ENCODE measurements at regions not wholly inside any gene's neighbourhood (a gene's known extent, or its start where the extent isn't known, plus 50 kb on each side); places are given as distances from the start of the nearest gene placed in this dataset.

DNA sequence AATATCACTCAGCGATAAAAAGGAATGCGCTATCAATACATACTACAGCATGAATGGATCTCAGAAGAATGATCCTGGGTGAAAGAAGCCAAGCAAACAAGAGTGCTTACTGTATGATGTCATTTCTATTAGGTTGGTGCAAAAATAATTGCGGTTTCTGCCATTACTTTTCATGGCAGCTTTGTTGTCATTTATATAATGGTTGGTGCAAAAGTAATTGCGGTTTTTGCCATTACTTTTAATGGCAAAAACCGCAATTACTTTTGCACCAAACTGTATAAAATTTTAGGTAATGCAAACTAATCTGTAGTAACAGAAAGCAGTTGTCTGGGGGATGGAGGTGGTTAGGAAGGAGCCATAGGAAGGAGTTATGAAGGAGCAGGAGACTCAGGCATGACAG is 318.3 kb upstream of the ZMIZ1 start:
- DNase-seq = peak; percentile 15

DNA sequence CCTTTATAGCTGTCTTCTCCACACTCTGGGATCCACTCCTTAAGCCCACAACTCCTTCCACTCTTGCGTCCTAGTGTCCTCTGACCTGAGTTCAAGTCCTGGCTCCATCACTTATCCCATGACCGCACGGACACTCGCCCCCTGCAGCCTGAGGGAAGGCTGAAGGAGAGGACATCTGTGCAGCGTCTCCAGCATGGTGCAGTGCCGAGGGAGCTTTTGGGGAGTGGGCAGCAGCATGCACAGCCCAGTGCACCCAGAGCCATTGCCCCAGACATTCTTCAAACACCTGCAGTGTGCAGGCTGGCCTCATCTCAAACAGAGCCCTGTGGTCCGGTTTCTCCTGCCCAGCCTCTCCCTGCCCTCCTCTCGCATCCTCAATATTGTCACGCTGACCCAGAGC is 317.1 kb upstream of the ZMIZ1 start:
- no peak for DNase-seq

DNA sequence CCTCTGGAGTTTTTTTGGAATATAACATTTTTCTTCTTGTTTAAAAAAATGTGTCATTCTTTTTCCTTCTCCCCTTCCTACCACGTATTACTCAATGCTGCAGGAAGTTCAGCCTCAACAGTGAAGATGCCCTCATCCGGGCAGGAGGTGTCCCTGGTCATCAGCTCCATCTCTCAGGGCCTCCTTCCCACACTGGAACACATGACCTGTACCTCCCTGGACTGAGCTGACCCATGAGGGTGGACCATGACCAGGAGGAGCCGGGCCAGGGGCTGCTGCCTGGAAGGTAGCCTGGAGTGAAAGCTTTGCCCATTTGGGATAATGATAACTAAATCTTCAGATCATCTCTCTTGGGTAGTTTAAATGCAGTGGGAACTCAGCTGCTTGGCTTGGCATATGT is 316.5 kb upstream of the ZMIZ1 start:
- DNase-seq = no peak

DNA sequence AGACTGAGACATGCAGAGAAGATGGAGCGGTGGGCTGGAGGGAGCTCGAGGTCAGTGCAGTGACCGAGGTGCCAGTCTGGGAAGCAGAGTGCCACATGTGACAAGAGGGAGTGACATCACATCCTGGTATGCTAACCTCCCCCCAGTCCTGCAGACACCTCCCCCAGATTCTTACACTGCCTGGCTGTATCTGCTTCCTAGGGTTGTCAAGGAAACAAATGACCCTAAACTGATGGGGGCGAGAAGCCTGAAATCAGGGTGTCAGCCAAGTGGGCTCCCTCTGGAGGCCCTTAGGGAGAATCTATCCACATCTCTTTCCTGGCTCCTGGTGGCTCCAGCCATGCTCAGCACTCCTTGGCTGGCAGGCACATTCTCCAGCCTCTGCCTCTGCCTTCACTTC is 316.1 kb upstream of the ZMIZ1 start:
- no peak for DNase-seq

DNA sequence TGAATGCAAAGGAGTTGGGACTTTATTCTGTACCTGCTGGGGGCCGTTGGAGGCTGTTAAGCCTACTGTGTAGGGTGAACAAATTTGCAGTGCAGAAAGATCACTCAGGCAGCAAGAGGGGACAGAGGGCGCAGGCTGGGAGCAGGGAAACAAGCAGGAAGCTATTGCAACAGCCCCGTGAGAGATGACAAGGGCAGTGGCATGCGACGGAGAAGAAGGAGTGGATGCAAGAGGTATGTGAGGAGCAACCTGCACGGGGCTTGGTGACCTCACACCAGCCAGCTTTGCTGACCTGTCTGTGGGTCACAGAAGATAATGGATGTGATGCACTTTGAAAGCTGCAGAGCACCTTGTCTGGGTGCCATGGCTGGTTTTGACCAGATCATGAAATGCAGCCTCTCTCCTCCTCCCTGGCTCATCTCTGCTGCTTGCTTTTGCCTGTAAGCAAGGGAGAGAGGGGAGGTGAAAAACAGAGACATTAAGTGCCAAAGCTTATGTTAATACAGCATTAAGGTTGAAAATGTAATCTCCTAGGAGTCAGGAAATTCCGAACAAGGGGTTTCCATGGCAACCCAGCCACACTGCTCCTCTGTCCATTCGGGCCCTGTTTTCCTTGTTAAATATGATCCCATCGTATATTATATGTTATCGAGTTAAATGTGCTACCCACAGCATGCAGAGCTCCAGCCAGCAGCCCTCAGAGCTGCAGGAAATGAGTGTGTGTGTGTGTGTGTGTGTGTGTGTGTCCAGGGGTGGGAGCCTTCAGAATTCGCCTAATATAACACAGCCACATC is 314.3 kb upstream of the ZMIZ1 start:
- DNase-seq = no peak

DNA sequence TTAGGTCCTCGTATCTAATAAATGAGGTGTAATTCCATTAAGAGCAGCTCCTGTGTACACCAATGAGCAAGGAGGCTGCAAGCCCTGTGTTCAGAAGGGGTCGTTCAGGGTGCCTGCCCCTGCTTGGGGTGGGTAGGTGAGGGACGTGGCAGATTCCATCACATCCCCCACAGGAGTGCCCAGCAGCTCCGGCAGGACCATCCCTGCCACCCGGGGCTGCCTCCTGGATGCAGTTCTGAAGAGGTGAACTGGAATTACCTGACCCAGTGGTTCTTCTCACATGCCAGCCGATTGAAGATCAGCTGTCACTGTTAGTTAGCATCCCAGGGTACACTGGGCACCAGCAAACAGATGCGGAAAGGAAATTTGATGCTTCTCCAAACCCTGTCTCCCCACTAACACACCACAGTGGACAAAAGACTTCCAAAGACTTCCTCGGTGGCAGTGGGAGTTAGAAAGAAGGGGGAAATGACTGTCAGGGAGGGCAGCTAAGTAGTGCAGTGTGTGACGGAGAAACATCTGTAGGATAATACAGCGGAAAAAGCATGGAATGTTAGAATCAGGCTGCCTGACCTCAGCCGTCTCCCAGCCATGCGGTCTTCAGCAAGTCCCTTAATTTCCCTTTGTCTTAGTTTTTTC is 313.6 kb upstream of the ZMIZ1 start:
- DNase-seq = no peak

DNA sequence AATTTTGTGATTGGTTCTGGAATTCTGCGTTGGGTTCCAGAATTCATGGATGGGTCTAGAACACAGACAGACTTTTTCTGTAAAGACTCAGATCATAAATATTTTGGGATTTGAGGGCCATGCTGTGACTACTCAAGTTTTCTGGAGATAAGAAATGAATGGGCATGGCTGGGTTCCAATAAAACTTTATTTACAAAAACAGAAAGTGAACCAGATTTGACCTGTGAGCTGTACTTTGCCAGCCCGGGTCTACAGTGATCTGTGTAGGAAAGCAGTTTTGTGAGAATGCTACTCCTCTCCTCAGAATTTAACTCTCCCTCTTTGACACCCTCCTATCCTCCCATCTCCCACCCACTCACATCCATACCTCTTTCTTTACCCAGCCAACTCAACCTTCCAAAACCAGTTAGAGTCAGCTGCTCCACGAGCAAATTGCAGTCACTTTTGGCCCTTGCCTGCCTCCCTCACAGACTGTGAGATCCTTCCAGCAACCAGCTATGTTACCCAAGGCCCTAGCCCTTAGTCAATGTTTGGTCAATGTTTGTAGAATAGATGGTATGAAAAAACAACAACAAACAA is 312.8 kb upstream of the ZMIZ1 start:
- DNase-seq = no peak

DNA sequence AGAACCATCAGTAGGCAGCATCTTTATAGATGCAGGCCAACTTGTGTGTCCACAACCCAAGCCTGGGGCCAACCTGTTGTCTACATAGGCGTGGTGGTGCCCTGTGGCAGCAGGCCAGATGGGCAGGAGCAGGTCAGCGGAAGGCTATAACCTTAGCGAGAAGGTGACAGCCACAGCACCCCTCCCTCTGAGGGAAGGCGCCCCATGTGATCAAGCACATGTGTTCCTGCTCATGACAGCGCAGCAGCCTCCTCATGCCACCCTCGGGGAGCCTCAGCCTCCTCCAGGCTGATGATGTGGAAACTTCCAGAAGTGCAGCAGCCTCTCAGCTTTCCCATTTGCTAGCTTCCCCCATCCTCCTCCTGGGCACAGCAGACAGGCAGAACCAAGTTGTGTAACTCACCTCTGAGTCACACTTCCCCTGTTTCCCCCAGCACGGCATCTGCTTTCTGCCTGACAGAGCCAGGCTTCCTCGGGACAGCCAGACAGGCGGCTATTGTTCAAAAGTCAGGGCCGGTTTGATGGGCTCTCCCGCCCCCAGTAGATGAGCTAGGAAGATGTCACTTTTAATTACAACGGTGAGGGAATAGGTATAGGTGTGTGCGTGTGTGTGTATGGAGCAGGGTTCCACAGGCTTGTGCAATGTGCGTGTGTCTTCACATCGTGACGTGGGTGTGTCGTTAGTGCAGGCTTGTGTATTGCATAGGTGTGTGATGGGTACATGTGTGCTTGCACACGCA is 312.0 kb upstream of the ZMIZ1 start:
- peak; percentile 34 for DNase-seq

DNA sequence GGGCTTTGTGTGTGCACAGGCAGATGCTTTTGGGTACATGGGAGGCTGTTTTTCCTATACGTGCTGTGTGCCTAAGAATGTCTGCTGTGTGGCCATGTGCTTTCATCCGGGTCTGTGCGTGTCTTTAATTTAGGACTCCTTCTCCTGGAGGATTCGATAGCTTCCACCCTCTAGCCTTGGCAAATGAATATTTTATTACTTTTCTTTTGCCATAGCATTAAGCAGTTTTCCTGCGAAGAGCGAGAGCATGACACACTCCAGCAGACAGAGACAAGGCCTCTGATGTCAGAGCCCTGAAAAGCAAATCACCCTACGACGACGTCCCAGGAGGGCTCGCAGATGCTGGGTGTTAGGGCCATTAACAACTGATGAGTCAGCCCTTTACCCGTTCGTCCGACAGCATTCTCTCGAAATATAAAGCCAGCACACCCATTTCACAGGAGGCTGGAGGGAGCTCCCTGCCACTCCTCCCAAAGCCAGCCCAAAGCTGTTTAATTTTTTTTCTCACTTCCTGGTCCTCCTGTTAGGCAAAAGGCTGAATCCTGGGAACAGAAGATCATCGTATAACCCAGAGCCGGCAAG is 311.3 kb upstream of the ZMIZ1 start:
- DNase-seq = no peak

DNA sequence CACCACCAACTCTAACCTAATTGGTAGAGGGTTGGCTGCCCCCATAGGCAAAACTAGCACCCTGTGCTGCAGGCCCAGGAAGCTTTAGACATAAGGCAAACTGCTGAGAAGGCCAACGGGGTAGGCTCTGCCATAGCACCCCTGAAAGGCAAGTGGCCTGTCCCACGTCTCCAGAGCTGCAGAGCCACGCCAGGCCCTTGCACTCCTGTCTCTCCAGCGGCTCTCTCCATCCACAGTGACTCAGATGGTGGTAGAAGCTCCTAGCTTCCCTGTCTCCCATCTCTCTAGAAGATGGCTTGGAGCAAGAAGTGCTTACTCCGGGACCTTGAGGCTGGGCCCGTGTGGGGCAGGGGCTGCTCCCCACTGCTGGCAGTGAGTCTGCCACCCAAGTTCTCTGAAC is 310.6 kb upstream of the ZMIZ1 start:
- DNase-seq = no peak

DNA sequence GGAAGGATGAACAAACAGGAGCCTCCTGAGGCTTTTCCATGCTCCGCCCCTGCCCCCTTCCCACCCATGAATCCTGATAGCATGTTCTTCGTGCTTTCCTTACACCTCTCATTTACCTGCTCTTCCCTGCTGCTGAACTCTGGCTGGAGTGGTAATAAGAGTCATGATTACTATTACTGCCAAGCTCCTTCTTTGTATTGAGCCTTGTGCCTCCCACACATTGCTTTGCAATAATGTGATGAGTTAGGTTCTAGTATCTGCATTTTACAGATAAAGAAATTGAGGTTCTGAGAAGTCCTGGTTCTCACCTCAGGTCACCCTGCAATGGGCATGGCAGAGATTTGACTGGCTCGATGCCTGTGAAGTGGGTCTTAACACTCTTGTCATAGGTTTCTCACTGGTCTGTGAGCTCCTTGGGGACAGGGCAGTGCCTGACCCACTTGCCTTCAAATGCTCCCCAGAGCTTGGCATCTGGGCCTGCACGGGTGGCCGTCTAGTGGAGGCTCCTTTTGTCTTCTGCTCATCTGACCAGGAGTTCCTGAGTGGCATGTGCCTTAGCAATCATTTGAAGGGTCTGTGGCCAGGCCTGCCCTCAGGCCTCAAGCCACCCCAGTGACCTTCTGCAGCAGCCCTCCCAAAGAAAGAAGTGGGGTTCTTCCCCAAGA is 309.2 kb upstream of the ZMIZ1 start:
- DNase-seq = peak; percentile 23

DNA sequence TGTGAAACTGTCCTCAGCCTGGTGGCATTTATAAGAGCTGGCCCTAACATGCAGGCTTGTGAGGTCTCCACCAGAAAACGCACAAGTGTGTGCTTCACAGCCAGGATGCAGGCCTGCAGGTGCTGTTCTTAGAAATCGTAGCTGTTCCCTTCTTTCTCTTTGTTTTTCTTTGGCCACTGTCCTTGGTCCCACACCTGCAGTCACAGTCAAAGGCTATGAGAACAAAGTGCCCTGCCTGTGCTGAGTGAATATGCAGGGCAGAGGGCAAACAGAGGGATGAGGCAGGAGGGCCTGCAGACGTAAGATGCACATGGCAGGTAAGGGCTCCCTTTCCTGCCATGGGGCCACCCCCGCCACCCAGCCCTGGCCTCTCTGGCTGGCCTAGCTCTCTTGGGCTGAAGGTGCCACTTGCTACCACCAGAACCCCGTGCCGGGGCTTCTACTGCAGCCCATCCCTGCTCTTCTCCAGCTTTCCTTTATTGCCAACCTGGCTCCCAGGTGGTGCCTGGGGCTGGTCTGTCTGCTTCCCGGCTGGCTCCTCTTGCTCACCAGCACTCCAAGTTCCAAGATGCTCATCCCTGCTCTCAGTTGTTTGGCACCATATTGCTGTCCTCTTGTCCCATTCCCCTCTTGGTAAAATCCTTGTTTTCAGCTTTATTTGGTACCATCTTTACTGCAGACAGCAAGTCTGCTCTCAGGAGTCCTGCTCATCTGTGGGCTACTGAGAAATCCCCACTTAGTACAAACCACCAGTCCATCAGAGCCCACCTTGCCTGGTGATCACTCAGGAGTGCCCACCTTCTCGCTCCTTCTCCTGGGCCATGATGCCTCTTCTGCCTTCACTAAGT is 308.1 kb upstream of the ZMIZ1 start:
- DNase-seq = no peak

DNA sequence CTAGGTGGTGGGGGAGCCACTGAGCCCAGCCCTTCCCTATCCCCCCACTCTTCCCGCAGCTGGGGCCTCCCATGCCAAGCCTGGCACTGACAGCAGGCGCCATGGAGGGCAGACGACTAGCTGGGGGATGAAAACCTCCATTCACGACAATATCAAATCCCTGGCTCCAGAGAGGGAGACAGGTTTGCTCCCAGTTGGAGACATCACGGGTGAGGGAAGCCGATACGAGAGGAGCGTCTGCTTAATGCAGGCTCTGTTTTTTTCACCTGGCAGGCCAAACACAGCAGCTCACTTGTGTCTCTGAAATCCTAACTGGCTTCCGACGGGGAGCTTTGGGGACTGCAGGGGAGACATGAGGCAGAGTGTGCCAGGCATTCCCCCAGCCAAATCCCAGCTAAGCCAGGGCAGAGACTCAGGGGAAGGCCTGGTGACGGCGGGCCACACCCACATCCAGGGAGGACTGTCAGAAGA is 307.4 kb upstream of the ZMIZ1 start:
- DNase-seq = no peak

DNA sequence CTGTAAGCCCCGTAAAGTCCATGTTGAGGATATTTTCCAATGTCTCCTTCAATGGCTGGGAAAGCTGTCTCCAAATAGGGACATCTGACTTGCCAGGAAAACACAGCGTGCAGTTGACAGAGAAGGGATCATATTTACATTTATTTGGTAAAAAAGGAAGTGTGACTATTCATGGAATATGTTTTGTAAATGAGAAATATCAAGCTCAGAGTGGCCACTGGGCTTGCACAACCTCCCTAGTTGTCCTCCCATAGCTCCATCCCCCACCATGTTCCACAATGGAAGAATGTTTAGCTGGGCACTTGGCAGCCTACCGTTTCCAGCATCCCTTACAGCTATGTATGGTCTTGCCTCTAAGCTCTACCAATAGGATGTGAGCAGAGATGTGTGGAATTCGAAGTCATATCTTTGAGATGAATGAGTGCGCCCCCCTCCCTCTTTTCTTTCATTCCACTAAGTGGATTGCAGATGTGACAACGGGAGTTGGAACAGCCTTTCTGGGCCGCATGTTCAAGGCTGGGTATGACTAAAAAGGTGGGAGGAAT is 306.6 kb upstream of the ZMIZ1 start:
- DNase-seq = no peak

DNA sequence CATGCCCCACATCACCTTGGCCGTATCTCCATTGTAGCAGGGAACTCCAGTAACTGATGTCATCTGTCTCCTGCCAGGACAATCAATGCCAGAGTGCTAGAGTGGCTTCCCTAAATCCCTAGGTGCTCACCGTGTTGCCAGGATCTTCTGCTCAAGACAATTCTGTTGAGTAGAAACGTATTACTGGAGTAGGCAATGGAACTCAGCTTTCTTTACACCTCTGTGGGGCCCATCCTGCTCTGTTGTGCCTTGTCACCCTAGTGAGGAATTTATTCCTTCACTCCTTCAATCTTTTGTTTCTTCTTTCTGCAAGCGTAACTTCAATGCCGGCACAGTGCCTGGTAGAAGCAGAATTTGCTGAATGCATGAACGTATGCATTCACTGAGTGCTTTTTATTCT is 305.5 kb upstream of the ZMIZ1 start:
- DNase-seq = no peak

DNA sequence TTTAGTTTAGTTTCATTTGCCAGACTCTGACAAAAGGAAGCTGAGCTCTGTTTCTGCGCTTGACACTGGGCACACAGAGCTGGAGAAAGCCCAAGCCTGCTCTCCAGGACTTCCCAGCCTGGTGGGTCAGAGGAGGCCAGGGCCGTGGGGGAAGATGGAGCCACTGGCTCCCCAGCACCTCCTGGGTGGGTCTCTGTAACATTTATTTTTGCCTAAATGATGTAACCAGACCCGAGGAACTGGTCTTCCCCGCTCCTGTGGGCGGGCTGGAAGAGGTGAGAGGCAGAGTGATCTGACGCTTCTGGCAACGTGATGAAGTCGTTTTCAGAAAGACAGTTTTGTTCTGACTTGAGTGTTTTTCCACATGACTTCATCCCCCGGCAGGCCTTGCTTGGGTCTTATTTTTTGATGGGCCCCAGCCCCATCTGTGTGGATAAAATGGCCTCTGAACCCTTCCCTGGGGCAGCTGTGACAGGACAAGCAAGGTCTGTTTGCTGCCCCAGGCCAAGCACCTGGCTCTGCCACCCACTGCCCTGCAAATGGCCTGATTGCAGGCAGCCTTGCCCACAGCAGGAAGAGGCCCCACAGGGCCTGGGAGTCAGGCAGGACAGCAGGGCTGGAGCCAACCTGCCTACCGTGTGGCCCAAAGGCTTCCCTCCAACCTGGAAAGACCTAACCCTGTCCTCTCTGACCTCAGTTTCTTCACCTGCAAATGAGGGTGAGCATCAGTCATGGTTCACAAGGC is 304.9 kb upstream of the ZMIZ1 start:
- no peak for DNase-seq

DNA sequence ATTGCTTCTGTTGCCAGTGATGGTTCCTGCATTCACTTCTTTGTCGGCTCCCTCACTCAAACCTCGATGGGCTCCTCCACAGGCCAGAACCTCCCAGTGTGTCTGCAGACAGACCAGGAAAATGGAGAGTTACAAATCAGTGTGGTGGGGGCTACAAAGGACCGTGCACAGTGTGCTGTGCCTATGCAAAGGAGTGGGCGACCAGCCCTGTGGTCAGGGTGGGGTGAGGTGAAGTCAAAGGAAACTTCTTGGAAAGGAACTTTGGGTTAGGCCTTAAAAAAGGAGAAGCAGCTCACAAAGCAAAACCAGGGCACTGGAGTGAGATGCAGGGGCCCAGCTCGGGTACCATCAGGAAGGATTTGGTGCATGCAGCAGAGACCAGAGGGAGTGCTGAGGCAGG is 304.3 kb upstream of the ZMIZ1 start:
- no peak for DNase-seq

DNA sequence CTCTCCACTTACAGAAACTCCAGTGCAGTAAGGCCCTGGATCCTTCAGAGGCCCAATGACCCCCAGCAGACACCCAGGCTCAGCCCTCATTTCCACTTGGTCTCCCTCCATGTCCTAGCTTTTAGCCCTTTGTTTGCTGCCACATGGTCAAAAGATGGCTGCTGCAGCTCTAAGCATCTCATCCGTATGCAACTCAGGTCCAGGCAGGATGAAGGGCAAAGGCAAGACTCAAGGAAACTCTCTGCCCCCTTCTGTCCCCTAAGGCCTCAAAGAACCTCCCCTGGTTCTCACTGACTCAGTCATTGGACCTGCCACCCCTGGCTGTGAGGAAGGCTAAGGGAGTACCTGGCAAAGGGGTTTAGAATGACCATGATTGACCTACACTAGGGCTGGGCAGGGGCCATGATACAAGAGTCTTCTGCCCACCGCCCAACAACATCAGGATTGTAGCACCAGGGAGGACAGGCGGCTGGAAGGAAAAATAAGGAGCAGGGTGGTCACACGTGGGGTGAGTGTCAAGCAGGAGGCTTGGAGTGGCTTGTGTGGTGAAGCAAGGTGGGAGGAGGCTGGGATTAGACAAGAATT is 303.8 kb upstream of the ZMIZ1 start:
- DNase-seq = no peak

DNA sequence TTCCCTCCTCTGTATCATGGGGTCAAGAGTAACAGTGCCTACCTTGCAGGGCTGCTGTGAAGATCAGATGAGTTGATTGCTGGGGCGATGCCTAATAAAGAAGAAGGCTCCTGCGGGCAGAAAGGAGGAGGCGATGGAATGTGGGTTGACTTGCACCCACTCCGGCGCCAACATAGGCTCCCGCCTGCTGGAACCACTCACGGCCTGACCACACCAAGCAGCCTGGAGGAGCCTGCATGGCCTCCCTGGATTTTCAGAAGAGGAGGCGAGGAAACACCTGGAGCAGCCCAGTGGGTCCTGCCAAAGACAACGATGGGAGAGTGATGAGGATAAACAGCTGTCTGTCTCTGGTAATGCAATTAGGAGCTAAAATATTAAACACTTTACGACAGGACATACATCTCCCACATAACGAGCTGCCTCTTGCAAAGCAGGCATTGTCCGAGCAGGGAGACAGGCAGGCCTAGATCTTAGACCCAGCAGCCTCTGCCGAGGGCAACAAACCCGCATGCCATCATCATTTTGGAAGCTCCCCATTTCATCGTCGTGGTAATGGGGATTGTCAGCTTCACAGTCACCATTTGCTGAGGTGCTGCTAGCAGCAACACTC is 302.9 kb upstream of the ZMIZ1 start:
- no peak for DNase-seq

DNA sequence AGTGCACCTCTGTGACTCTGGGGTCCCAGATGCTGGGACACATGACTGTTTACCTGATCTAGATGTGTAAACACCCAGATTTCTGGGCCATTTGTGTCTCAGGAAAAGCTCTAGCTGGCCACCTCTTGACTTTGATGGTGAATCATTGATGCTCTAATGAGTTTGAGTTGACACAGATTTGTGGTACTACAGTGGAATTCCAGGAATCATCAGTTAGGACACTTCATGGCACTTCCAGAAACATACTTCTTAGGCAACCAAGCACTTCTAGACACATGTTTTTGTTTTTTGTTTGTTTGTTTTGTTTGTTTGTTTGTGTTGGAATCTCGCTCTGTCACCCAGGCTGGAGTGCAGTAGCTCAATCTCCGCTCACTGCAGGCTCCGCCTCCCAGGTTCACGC is 302.2 kb upstream of the ZMIZ1 start:
- no peak for DNase-seq

All from OCI-M1 (cell line).